Thyroid gland (tissue), 4 donors: ENCODE measurements at regions not wholly inside any gene's neighbourhood (a gene's known extent, or its start where the extent isn't known, plus 50 kb on each side); places are given as distances from the start of the nearest gene placed in this dataset.

Experiments used
- POLR2A ChIP-seq, 2 donors: fragments of 450-650 bp; IDR thresholded peaks; one replicate each; pipeline ENCODE4 v1.6.1; 2017; ENCODE audit warnings: antibody characterized with exemption in 2 of 2, mild to moderate bottlenecking in 2 of 2, moderate library complexity in 1 of 2
- TF ChIP-seq, protein P1 (sequence below), 6 experiments: fragments of 200-600 bp in 3 of 6; fragments of 450-650 bp in 3 of 6; sonication (generic) in 3 of 6; IDR thresholded peaks; one replicate each; pipeline ENCODE4 v1.5.1; 2016 to 2019; ENCODE audit warnings: antibody characterized with exemption in 6 of 6, mild to moderate bottlenecking in 2 of 6, inconsistent platforms in 1 of 6, moderate library complexity in 1 of 6

DNA sequence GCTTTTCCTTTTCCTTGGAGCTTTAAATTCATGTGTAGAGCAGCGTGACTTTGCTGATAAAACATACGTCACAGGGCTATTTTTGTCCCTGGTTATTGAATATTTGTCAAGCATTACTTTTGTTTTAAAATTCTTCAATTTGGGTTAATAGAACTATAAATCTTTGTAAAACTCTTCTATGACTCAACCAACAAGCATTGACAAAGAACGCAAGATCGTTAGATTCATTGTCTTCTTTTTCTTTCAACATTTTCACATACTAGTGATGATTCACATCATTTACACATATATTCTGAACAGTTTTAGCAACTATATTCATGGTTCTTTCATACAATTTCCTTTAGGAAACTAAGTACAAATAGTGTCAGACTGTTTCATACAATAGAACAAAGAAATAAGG is 72.0 kb upstream of the GPM6A start:
- TF ChIP-seq POLR2A (IDR thresholded peaks at IDR 0.05): no peak
- TF ChIP-seq, protein P1, sequence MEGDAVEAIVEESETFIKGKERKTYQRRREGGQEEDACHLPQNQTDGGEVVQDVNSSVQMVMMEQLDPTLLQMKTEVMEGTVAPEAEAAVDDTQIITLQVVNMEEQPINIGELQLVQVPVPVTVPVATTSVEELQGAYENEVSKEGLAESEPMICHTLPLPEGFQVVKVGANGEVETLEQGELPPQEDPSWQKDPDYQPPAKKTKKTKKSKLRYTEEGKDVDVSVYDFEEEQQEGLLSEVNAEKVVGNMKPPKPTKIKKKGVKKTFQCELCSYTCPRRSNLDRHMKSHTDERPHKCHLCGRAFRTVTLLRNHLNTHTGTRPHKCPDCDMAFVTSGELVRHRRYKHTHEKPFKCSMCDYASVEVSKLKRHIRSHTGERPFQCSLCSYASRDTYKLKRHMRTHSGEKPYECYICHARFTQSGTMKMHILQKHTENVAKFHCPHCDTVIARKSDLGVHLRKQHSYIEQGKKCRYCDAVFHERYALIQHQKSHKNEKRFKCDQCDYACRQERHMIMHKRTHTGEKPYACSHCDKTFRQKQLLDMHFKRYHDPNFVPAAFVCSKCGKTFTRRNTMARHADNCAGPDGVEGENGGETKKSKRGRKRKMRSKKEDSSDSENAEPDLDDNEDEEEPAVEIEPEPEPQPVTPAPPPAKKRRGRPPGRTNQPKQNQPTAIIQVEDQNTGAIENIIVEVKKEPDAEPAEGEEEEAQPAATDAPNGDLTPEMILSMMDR (IDR thresholded peaks at IDR 0.05): no peak
